Stimulated activated CD8-positive, alpha-beta memory T cell treated with anti-CD3 and anti-CD28 coated beads, Interleukin-7, amount 100 ng/mL, for 4 hours (primary cell): ENCODE measurements at regions not wholly inside any gene's neighbourhood (a gene's known extent, or its start where the extent isn't known, plus 50 kb on each side); places are given as distances from the start of the nearest gene placed in this dataset.
"Not testable (repeated sequence)": the region's sequence is repeated elsewhere in the genome, so short reads cannot be mapped to it uniquely, and the experiment has no call there.

Experiments used
- DNase-seq, 2 donors: peaks; one replicate each; pipeline ENCODE4 v3.0.0-alpha.2; 2020; ENCODE audit warnings: low read depth in 2 of 2

DNA sequence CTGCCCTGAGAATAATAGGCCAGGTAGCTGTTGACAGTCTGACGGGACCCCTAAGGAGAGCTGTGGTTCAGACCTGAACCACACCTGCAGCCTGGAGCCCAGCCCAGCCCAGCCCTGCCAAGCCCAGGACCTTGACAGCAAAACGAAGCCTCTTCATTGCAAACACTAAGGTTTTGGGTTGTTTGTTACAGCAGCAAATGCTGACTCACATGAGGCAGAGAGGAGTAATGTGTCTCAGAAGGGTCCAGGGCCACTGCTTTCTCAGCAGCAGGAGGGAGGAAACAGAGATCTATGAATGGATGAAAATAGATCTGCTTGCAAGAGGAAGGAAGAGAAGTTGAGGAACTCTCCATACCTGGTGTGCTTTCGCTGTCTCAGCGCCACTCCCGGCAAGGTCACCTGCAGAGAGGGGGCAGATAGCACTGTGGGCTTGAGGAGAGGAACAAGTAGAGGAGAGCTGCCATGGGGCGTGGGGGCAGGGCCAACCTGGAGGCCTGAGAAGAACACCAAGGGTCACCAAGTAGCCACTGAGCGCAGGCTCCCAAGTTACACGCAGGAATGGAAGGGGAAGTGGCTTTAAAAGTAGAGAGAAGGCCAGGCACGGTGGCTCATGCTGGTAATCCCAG lies 127.2 kb downstream of the ZNF281 start:
- no peak for DNase-seq

DNA sequence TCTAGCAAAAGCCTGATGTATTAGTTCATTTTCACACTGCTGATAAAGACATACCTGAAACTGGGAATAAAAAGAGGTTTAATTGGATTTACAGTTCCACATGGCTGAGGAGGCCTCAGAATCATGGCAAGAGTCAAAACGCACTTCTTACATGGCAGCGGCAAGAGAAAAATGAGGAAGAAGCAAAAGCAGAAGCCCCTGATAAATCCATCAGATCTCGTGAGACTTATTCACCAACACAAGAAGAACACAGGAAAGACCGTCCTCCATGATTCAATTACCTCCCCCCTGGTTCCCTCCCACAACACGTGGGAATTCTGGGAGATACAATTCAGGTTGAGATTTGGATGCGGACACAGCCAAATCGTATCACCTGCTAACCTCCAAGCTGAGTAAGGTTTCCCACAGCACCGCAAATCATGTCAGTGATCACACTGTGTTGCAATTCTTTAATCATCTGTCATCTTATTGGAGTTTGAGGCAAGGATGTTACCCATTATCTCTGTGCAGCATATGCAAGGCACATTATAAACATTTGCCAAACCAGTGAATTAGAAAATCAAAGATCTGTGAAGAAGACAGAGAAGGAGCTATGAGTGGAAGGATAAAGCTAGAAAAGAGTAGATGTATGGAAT lies 128.5 kb downstream of the ZNF281 start:
- DNase-seq = no peak

DNA sequence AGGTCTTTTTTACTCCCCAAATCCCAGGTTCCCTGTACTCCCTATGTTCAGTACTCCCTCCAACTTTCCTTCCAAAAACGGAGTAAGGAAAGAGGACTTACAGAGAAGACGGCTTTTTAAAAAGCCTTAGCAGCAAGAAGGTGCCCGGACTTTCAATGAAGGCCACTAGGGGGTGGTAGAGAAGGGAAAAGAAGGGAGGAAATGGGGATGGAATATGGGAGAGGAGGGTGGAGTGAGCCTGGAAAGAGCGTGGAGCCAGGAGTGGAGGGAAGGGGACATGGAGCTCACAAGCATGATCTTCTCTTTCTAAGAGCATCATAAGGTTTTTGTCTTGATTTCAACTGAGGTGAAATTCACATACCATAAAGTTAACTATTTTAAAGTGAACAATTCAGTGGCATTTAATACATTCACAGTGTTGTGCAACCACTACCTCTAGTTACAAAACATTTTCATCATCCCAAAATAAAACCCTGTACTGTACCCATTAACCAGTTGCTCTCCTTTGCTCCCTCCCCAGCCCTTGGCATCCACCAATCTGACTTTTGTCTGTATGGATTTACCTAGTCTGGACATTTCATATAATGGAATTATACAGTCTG lies 129.9 kb downstream of the ZNF281 start:
- no peak for DNase-seq

DNA sequence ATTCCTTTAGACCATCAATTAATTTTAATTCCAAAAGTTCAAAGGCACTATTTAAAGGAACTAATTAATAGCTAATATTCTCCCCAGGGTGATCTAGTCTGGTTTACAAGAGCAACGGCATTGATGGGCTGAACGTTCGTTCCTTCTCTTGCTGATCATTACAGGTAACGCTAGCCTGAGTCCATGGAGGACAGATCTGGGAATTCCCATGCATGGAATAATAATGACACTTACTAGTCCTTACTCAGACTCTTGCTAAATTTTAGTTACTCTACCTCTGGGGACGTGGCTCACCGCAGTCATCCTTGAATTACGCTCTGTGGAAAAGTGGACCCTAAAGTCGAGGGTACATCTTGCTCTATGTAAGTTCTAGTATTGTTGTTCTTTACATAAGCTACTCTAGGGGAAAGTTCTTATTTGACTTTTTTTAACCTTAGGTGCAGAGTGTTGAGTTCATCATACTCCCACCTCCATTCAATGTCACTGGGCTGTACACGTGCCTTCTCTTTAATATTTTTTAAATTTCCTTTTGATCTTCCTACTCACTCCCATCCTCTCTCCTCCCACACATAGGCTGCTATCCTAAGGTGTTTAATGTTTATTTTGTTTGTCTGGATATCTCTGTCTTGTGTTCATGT lies 133.9 kb downstream of the ZNF281 start:
- DNase-seq = no peak

DNA sequence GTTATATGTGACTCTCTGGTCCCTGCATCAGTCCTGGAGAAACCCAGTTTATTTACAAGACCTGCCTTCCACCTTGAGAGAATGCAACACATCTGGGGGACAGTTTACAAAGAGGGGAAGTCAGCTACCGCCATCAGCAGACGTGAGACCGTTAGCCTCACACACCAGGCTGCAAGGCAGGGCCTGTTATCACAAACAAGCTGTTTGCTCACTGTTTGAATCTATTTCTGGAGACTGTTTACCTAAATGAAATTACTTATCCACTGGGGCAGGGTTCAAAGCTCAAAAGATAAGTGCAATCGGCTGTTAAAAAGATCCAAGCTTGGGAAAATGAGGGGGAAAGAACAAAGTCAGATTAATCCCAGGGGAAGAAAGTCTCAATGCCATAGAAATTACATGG lies 134.4 kb downstream of the ZNF281 start:
- no peak for DNase-seq

DNA sequence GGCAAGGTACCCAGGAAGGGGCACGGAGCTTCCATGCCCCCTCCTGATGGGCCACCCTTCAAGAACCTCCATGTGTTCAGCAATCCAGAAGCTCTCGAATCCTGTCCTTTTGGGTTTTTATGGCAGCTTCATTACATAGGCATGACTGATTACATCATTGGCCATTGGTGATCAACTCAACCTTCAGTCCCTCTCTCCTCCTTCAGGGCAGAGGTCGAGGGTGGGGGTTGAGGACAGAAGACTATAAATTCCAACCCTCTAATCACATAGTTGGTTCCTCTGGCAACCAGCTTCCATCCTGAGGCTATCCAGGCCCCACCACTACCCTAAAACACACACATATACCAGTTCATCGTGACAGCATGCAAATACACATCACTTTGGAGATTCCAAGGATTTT lies 135.7 kb downstream of the ZNF281 start:
- no peak for DNase-seq

DNA sequence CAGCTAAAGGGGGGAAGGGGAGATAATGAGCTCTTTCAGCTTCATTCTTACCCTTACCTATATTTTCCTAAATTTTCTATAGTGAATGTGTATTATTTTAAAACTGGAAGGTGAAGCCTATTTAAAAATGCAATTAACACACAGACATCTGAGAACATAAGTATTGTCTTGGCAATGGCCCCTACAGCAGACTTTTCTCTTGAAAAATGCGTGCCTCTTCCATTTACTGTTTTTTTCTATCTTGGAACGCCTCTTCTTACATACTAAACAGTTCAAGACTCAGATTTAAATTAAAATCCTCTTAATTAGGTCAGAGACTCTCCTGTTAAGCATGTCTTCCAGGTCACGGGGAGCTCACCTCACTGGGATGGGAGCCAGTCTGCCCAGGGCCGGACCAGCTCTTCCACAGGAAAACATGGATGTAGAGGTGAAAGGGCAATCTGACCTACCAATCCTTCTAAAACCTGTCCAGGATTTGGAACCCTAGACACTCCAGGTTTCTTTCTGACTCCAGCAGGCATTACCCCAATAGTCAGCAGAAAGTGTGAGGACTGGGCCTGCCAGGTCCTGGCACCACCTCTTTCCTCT lies 137.3 kb downstream of the ZNF281 start:
- DNase-seq = no peak

DNA sequence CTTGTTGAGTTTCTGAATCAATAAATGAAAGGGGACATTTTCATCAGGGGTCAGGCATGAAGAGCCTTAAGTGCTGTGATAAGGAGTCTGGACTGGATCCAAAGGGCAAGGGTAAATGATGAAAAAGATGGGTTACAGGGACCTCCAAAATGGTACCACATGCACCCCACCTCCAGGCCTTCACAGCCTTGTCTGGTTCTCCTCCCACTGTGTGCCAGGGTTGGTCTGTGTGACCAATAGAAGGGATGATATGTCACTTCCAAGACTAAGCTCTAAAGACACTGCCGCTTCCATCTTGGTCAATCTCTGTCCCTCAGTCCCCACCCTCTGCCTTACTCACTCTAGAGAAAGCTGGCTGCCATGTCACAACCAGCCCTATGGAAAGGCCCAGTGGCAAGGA lies 140.6 kb downstream of the ZNF281 start:
- no peak for DNase-seq

DNA sequence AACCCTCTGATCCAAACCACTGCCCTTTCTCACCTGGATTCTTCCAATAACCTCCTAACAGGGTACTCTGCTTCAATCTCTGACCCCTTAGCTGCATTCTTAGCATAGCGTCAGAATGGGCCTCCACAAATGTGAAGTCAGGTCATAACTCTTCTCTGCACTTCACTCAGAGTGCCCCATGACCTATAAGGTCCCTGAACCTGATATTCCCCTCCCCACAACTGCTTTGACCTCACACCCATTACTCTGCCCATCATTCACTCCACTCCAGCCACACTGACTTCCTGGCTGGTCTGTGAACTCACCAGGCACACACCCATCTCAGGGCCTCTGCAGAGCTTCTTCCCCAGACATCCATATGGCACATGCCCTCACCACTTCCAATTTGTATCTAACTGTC lies 141.9 kb downstream of the ZNF281 start:
- DNase-seq = no peak

DNA sequence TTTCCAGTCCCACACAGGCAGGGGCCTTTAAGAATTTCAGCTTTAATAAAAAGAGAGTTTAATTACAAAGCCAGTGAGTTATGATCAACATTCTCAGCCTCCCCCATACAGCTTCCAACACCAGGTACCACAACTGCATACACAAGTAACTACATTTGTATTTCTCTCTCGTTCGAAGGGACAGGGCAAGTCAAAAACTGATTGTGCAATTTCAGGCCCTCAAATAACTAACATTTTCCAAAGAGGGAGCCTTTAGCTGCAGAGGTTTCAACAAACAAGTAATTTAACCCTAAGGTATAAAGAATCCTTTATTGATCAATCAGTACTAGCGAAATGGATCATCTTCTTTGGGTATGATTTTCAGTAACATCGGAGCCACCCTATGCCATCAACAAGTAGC lies 142.4 kb downstream of the ZNF281 start:
- no peak for DNase-seq

DNA sequence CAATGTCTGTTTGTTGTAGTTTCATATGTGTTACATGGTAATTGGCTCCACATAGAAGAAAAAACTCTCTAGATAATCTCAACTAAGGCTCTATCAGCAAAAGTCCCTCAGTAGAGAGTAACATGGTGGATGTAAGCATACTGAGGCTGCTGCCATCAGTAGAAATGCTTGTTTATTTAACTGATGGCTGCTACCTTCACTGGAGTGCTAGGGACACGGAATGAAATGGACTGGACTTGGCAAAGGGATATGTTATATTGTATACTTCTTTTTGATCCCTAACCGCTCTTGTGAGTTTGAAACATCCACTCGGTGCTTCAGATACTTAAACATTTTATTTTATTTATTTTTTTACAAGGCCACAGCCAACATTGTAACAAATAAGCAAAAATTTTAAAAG lies 143.0 kb downstream of the ZNF281 start:
- no peak for DNase-seq

DNA sequence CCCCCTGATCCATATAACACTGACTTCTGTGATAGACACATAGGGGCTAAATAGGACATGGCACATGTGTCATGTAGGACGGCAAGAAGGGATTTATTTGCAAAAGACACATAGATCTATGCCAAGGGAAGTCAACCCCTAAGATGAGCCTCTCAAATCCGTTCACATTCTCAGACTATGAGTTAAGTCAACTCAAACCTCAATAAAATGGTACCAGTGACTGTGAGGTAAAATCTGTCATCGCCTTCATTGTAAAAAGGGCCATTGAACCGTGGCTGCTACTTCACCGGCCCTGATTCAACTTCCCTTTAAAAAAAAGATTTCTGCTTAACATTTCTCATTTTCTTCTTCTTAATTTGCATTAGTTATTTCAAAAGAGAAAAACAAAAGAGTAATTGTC lies 144.0 kb downstream of the ZNF281 start:
- no peak for DNase-seq

DNA sequence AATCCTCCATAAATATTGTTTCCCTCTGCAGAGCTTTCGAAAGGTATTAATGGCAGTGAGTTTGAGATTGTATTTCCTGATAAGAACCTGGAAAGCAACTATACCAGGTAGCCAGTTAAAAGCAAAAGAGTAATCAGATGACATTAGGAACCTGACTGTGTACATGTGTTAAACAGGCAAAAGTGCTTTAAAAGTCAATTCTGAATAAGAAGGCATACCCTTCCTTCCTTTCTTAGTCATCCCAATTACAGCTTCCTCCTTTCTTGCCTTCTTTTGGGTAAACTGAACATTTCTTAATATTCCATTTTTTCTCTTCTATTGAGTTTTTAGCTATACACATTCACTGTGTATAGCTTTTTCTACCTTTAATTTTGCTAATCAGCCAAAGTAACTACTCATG lies 144.7 kb downstream of the ZNF281 start:
- no peak for DNase-seq

DNA sequence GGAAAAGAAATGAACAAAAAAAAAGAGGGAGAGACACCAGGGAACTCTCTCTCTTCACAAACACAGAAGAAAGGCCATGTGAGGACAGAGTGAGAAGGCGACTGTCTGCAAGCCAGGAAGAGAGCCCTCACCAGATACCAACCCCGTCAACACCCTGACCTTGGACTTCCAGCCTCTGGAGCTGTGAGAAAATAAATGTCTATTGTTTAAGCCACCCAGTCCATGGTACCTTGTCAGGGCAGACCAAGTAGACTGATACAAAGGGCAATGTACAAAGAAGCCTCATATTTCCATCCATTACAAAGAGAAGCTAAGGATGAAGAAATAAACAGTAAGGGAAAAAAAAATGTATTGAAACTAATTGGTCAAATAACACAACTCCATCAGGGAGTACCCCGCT lies 146.6 kb downstream of the ZNF281 start:
- DNase-seq = no peak

DNA sequence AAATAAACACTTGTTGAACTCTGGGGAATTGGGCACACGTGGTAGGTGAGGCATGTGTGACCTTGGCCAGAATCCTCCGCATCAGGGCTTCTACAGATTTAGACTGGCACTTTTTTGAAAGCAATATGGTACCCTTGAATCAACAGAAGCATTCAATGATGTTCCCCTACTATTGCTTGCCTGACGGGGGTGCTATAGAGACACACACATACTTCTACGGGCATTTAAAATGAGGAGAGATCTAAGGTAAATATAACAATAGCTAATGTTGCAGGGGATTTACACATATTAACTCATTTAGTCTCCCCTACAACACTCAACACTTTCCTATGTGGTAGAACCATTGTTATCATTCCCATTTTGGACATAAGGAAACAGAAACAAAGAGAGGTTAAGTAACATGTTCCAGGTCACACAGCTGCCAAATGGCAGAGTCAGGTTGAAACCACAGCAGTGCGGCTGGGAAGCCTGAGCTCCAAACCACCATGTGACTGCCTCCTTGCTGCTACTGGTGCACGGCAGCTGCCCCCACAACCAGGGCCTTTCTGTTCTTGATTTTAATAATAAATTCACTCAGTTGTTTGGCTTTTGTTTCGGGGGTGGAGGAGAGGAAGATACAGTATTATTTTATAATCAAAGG lies 147.4 kb downstream of the ZNF281 start:
- DNase-seq = no peak

DNA sequence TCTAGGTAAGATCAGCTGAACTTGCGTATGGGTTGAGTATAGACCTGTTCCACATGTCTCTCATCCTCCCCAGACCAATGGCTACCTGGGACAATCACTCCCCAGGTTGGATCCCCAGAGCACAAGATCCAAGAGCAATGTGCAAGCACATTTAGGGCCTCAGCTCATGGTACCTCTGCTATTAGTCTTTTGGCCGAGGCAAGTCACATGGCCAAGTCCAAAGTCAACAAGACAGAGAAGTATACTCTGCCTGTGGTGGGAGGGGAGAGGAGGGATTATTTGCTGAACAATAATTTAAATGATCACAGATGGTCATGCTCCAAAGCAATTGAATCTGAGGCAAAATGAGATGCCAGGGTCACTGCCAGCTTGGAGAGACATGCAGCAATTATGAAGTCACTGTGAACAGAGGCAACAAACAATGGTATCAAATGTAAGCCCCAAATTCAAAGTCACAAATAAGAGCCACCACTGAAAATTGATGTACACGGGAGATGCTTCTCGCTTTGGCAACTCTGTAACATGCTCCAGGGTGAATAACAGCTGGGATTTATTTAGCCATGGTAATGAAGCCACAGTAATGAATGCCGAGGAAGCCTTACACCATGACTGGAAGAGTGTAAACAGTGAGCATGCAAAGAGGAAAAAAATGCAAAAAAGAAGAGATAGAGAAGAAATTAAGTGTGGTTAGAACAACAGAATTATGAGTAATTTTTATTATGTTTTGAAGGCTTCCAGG lies 149.1 kb downstream of the ZNF281 start:
- DNase-seq = no peak

DNA sequence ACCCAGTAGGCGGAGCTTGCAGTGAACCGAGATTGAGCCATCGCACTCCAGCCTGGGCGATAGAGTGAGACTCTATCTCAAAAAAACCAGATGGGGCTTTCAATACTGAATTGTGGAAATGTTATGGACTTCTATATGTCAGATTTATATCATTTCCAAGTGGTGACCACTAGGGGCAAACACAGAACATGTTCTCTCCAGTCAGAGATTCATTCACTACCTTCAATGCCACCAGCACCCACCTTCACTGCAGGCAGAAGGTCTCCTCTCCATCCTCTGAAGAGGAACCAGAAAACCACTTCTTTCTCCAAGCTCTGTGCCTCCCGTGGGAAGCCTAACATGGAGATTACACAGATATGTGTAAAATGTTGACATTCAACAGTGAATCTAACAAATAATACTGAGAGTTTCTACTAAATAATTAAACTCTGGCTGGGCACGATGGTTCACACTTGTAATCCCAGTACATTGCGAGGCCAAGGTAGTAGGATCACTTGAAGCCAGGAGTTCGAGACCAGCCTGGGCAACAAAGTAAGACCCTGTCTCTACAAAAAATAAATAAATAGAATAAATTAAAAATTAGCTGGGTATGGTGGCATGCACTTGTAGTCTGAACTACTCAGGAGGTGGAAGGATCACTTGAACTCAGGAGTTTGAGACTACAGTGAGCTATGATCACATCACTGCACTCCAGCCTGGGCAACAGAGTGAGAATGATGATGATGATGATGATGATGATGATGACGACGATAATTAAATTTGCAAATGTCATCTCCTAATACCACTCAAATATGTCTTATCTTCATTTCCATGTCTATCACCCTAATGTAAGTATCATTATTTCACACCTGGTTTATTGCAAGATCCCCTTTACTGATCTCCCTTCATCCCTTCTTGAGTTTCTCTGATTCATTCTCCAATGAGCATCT lies 151.1 kb downstream of the ZNF281 start:
- DNase-seq = no peak

DNA sequence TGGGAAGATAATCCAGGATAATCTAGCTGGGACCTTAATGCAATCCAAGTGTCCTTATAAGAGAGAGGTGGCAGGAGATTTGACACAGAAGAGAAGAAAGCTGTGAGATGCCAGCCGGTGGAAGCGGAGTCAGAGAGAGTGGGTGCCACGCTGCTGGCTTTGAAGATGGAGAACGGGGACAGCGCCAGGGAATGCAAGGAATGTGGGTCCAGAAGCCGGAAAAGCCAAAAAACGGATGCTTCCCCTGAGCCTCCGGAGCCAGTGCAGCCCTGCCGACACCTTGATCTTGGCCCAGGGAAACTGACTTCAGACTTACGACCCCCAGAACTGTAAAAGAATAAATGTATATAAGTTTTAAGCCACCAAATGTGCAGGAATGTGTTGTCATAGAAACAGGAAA lies 152.6 kb downstream of the ZNF281 start:
- DNase-seq = no peak

DNA sequence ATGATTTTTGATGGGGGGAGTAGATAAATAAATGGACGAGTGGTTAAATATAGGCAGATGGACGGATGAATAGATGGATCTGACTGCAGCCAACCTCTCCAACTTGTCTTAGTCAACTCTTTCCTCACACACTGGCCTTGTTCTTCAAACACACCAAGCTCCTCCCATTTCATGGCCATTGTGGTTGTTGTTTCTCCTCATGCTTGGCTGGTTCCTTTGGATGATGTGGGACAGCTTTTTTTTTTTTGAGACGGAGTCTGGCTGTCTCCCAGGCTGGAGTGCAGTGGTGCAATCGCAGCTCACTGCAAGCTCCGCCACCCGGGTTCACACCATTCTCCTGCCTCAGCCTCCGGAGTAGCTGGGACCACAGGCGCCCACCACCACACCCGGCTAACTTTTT lies 155.2 kb downstream of the ZNF281 start:
- DNase-seq = not testable (repeated sequence)

DNA sequence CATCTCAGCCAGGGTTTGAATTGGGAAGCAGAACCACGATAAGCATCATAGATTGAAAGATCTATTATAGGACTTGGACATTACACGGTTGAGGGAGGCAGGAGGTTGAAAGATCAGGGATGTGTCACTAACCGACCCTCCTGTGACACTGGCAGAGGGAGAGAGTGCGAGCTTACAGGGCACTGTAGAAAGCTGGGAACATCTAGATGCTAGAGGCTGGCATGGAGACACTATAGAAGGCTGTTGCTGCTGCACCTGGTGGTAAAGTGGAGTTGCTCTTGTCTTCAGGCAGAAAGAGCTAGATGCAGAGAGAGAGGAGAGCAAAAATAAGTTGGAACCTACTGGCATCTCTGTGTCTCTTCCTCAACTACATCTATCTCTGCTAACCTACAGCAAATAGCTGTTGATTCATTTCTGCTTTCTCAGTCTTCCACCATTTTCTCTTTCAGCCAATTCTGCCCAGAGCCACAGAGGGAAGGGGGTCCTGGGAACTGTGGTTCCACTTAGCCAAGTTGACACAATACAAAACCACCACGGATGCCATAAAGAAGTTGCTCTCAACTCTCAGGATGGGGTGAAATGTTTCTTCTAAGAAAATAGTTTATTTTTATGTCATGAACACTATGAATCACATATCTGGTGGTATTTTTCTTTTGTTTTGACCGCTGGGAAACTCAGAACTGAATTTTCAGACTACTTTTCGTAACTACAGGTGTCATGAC lies 155.9 kb downstream of the ZNF281 start:
- no peak for DNase-seq
